ENCODE measurements at regions not wholly inside any gene's neighbourhood (a gene's known extent, or its start where the extent isn't known, plus 50 kb on each side); places are given as distances from the start of the nearest gene placed in this dataset.

GRCh38 chr5:89520771-89521170 is 637.8 kb upstream of the MEF2C start:
- no peak for DNase-seq

DNA sequence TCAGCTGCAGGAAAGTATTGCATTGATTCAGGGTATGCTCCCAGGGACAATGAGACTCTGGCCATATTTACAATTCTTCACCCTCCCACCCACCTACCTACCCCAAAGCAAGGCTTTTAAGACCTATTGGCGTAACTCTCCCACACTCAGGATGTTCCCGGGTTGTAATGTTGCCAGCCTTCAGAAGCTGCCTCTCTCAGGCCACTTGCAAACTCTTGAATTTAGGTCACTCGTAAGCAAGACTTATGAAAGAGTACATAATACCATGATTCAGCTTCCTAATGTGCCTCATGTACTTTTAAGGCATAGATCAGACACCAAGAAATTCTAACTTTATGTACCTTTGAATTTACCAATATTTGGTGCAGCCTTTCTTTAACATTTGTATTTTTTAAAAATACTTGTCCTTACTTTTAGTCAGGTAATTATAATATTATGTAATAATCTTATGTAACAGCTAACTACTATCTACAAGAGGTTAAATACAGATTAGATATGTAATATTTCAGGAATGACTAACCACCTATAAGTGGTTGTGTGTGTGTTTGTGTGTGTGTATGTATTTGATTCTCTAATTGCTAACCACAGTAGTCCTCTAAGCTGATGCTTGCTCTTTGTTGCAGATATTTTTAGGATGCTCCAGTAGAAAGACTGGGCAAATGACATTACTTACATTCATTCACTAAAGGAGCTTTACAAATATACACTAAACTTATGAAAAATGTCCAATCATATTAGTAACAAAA is 630.5 kb upstream of the MEF2C start:
- DNase-seq = no peak

GRCh38 chr5:89504051-89504450 is 621.1 kb upstream of the MEF2C start:
- DNase-seq = no peak

DNA sequence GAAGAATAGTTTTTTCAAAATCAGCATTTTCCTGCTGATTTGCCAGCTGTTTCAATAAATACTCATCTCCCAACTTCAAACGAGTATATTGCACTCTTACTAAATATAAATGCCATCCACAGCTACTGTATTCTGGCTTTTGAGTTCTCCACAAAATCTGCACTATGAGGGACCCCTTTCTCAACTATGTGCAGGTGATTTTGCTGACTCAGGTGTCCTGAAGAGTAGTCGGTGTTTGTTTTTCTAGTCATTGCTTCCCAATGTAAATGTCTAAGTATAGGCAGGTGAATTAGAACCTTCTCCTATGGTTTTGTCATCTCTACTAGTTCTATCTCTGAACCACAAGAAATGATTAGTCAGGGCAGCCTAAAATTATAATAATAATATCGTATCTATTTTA is 616.8 kb upstream of the MEF2C start:
- DNase-seq = no peak

- DNase-seq = no peak
Observed at GRCh38 chr5:89498699-89499098, 615.7 kb upstream of the MEF2C start.

DNA sequence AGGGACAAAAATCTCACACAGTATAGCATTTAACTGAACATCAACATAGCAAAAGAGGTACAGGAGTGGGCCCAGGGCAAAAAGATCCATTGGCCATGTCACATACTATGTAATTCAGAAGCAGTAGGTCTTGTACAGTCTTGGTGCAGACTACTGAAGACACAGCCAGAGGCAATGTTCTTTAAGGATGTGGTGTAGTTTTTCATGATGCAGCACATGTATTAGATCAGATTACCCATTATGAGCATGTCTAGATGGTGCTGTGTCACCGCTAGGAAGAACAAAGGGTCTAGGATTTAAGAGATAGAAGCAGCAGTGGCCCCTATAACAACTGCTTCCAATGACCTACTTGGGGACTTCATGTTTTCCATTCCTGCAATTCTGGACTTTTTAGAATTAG is 610.4 kb upstream of the MEF2C start:
- no peak for DNase-seq

DNA sequence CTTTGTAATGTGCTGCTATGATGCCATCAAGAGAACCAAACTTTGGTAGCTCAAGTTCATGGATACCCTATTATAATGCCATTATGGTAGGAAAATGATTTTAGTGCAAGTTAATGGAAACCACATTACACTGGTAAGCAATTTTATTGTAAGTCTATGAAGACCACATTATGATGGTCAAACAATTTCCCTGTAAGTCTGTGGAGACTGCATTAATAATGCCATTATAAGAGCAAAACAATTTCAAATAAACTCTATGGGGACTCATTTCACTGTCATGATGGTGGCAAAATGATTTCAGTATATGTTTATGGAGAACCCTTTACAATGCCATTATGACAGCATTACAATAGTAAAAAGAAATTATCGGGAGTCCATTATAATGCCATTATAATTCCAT is 602.0 kb upstream of the MEF2C start:
- DNase-seq = no peak

GRCh38 chr5:89480406-89481007 is 597.5 kb upstream of the MEF2C start:
- no peak for DNase-seq

- DNase-seq = no peak
Observed at GRCh38 chr5:89478851-89479250, 595.9 kb upstream of the MEF2C start.

DNA sequence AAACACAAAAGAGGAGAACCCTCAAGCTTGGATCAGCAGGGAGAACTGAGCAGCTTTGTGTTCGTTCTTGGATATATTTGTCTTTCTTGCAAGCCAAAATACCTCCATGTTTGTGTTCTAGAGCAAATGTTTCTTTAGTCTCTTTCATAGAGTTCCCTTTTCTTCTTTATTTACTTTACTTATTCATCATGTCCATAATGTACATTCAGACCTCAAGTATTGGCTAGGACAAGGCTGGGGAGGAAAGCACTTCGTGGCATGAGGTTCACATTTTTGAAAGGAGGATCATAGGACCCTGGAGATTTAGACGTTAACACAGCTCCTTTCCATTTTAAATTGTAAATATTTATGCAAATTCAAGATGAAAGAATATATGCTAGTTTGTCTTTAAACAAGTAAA is 590.2 kb upstream of the MEF2C start:
- DNase-seq = no peak

DNA sequence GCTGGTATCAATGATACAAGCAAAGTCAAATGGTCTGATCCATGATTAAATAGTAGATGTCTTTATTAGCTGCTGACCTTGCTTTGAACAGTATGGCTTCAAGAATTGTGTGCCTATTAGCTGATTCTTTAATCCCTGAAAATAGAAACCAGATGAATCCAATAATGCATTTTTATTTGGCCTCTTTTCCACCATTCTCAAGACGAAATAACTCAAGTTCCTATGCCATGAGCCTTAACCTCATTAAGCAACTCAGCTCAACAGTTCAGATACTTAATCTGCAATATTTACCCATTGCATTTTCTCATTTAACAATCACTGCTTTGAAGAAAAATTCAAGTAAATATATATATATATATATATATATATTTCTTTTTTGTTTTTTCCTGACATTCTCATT is 588.6 kb upstream of the MEF2C start:
- DNase-seq = no peak

GRCh38 chr5:89471115-89471514 is 588.1 kb upstream of the MEF2C start:
- no peak for DNase-seq

- no peak for DNase-seq
Observed at GRCh38 chr5:89470658-89471057, 587.7 kb upstream of the MEF2C start.

DNA sequence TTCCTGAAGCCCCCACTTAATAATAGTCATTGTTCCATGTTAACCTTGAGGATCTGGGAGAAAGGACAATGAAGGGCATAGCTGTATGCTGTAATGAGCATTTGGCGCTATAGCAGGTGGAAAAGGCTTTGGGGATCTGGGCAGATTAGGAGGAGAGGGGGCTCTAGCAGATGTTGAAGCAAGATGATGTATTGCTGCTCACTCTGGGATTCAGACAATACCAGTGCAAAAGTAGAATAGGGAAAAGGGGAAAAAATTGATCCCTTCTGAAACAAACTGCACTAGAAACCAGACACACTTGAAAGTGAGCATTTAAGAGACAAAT is 575.3 kb upstream of the MEF2C start:
- no peak for DNase-seq

GRCh38 chr5:89457411-89458331 is 574.7 kb upstream of the MEF2C start:
- DNase-seq = no peak

- no peak for DNase-seq
Observed at GRCh38 chr5:89452081-89452480, 569.1 kb upstream of the MEF2C start.

DNA sequence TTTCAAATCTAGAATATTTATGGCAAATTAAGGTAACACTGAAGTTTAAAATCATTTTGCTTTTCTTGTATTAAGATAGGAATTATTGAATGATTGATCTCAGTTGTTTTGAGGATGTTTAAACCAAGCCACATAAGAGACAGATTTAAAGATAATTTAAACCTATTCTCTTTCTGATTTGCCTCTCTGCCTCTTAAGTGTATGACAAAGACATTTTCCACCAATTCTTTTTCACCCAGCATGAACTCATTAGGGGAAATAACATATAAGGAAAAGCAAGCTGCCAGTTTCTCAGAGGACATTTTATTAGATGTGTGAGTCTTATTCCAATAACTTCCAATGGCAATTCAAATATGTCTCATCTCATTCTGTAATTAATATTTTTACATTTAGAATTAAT is 568.3 kb upstream of the MEF2C start:
- DNase-seq = no peak

- no peak for DNase-seq
Observed at GRCh38 chr5:89450149-89450538, 567.2 kb upstream of the MEF2C start.

- DNase-seq = no peak
Observed at GRCh38 chr5:89449392-89450148, 566.6 kb upstream of the MEF2C start.

DNA sequence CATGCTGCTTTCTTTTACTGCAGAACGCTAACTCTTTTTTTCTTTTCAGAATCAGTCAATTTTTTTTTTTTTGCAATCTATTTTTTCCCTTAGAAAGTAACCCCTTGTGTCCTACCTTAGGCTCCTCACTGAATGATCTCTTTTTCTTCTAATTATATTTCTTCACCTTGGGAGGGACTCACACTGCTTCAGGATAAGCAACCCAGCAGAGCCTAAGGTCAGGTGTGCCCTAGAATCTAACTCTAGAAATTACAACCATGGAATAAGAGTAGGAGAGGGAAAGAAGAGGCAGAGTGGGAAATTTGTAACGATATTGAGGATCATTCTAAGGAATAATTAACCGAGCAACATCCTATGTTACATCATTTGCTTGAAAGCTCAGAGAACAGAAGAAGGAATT is 564.0 kb upstream of the MEF2C start:
- DNase-seq = no peak

DNA sequence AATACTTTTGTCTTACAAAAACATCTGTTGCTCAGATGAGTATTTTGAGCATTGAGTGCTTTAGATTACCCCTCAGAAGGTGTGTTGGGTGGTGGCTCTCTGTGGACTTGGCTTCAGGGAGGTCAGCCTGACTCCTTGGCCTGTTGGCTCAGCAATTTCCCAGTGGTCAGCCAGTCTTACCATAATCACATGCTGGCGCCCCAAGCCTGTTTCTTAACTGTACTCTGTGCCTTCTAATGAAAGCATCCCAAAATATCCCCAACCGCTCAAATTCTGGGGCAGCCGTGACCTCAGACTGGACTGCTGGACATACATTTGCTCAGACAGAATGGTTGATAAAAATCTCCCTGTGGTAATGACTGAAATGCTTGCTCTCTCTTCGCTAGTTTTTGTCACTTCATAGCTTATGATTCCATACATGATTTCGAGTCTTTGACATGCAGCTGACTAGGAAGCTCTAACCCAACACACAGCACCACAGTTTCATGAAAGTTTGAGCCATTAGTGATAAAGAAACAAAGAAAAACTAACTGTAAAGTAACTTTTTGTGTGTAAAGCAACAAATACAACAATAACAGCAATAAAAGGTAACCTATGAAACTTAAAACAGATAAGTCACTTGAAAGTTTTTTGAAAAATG is 562.2 kb upstream of the MEF2C start:
- no peak for DNase-seq

GRCh38 chr5:89444088-89444487 is 561.1 kb upstream of the MEF2C start:
- no peak for DNase-seq

DNA sequence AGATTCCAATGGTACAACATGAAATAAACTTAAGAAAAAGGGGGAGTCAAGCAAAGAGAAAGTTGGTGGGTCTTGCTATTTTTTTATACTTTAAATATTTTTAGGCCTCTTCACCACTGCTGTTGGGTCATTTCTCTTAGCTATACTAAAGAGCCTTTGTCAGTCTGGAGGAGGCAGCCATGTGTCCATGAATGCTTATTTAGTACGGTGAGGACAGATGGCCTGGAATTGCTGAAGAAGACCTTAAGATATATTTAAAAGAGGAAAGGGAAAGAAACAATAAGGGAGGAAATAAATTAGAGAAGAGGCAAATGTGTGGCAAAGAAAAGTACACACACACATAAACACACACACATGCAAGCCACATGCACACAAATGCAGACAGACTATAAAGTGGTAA is 560.5 kb upstream of the MEF2C start:
- DNase-seq = no peak

Data from activated naive CD4-positive, alpha-beta T cell (primary cell).